HG03064 (cell line): ENCODE measurements at regions not wholly inside any gene's neighbourhood (a gene's known extent, or its start where the extent isn't known, plus 50 kb on each side); places are given as distances from the start of the nearest gene placed in this dataset.

Experiments
- ATAC-seq: cut with Tn5 transposase; IDR thresholded peaks from one replicate; pipeline ENCODE4 v1.9.1; 2021; ENCODE audit warnings: low read depth; ENCODE audit not compliant: unreplicated experiment

DNA sequence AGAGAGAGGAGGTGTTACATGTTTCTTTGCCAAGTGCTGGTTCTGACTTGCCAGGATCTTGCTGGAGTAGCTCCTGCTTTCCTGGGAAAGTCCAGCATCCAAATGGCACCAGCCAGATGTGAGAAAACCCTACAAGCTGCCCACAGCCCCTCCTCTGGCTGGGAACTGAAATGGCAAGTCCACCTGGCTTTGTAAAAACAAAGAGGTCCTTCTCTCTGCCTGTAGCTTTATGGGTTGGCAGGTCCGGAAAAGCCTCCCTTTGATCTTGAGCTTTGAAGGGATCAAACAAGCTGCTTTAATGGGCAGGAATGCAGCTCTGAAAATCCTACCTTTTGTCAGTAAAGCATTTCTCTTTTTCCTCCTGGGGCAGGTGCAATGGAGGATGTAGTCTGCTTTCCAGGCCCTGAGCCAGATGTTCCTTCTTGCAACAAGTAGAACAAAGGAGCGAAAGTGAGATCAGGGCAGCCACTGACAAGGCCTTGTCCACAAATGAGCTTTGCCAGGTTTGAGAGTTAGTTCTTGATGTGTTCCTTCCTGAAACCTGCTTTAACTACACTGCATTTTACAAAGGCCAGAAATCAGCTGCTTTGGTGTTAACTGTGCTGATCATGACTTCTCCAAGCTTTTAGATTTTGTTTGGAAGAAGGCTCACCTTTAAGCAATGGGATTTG is 456.7 kb downstream of the ZNF608 start:
- ATAC-seq = no peak

DNA sequence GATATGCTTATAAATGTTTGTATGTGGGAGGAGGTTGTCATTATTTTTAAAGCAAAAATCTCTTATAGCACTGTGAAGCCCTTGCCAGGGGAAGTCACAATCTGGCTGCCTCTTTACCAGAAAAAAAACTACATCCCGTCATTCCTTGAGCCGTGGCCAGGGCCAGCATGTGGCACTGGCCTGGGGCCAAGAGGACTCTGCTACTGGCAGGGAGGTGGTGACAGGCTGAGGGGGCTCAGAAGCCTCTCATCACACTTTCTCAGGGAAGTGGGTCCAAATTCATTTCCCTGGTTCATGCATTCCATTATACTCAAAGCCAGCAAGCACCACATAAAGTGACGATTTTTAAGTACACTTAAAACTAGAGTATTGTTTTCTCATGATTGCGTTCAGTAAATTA is 457.3 kb downstream of the ZNF608 start:
- no peak for ATAC-seq

DNA sequence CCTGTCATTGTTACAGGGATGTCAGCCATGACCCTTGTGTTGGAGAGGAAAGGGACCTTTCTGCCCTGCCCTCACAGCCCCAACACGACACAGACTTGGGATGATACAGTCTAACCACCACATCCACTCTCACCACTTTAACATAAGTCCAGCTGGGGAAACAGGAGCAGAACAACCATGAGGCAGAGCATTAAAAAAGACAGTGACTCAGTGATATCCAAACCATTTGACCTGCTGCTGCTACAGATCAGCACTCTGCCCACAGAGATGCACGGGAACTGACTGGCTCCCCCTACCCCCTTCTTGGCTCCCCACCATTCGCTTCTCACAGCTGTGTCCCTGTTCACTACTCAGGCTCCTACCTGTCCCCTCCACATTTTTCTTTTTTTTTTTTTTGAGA is 458.6 kb downstream of the ZNF608 start:
- no peak for ATAC-seq

DNA sequence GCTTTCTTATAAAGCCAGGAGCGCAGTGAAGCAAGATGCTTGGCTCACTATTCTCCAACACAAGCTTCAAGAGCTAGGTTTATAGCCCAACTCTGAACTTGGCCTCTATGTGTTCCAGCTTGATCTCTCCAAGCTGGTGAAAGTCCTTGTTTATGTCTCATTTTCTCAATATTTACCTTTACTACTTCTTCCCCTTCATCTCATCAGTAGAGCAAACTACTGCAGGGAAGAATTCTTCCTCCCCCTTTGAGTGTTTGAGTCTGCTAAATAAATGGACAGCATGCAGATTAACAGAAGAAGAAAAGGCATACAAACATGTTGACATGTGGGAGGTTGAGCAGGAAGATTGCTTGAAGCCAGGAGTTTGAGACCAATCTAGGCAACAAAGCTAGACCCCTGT is 460.7 kb downstream of the ZNF608 start:
- ATAC-seq = no peak

DNA sequence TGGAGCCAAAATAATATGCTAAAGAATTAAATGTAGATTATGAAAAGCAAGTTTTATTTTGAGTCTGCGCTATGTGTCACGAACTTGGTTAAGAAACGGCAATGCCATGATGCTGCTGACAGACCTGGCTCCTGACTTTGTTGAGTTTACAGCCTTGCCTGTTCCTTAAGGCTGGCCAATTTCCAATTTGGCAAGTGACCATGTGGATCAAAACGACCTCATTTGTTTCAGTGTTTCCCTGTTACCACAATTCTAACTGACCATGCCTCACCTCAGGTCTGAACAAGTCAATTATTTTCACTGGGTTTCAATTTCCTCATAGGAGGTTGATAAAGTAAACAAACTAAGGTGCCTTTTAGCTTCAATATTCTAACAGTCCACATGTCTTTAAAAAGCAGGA is 461.4 kb downstream of the ZNF608 start:
- no peak for ATAC-seq

DNA sequence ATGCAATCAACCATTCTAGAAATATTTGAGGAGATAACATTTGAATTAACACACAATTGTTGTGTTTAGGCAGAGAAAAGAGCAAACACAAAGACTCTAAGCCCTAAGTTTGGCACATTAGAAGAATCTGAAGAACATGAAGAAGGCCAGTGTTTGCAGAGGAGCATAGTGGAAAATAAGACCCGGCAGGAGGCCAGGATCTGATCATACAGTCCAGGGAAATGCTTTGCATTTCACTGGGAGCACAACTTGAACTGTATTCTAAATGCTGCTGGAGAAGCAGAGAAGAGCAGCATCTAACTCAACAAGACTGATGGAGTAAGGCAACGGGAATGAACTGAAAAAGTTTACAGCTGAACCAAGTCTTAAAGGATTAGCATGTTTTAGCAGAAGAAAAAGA is 463.4 kb downstream of the ZNF608 start:
- ATAC-seq = no peak

DNA sequence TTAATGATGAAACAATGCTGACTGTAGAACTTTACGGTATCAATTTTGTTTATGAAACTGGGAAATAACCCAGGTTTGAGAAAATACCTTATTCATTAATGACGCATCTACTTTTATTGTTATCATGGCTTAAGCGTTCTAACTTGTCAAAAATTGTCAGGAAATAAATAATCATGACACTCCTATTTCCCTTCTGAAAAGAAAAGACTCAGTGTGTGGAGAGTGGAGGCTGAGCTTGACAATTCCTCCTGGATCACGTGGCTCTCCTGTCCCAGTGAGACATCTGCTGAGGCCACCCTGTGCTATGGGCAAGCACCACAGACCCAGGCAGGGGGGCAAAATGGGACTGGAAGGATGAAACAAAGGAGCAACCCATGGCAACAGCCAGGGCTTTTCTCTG is 466.4 kb downstream of the ZNF608 start:
- no peak for ATAC-seq

DNA sequence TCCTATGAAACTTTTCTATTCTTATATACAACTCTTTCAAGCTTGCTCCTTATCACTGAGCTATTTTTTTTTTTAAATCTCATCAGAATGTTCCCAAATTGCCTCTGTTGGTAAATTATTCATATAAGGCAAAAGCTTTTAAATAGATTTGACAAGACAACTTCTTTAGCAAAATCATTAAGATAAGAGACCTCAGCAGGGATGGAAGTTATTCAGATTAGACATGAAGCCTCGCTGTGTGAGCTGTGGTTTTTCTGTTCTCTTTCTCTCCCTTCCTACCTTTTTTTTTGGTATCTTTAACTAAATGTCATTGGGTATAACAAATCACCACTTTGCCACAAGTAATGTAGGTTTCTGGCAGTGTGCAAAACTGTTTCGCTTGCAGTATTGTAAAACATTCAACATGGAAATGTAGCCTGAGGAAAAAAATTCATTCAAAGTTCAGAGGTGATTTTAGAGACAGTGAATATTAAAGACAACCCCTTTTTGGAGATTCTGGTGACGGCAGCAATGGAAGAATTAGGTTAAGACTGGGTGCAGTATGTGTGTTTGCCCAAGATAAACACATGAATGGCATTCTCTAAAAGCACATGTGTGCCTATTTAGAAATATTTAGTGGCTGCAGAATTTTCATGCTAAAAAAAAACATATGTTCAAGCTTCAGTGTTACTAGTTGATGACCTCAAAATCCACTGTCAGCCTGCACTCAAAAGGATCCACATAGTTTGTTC is 467.1 kb downstream of the ZNF608 start:
- ATAC-seq = no peak

DNA sequence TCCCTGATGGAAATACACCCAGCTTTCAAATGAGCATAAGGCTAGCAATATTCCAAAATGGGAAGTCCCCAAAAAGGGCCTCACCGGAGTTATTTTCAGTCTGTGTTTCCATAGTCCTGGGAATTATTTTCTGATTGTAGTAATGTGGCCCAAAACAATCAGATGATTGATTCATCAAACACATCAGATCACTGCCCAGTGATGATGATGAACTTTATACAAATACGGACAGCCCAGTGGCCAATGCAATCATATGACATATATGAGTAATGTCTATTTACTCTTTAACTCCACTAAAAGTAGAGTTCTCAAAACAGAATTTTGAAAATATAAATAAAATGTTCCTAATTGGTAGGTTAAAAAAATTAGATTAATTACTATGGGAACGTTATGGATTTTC is 467.8 kb downstream of the ZNF608 start:
- no peak for ATAC-seq

DNA sequence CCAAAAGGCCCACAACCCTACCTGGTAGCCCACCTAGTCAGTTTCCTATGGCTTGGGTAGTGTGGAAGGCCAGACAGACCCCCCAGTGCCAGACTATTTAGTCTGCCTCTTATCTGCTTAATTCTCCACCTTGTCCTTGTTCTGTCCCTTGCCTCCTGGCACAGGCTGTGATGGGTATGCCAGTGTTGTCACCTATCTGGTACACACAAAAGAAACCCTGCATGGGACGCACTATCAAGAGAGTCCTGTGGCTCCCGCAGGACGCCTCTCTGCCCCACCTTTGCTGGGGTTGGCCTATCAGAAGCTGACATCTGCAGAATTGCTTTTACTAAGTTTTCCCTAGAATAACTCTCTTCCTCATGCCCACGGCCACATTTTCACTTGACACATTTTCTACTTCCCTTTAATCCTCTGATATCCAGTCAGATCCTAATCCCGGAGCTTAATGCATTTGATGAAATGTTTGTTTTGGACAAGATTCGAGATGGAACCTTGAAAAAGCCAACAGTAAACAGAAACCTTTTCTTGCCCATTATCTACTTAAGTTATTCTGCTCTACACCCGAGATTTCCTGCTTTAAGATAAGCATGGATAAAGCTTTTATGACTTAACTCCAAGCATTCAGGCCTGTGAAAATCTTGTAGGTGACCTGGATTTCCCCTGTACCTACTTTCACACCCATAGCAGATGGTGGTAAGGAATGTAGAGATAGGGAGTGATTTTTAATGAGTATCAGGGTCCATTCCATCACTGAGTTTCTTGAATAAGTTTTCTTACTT is 468.5 kb downstream of the ZNF608 start:
- no peak for ATAC-seq

DNA sequence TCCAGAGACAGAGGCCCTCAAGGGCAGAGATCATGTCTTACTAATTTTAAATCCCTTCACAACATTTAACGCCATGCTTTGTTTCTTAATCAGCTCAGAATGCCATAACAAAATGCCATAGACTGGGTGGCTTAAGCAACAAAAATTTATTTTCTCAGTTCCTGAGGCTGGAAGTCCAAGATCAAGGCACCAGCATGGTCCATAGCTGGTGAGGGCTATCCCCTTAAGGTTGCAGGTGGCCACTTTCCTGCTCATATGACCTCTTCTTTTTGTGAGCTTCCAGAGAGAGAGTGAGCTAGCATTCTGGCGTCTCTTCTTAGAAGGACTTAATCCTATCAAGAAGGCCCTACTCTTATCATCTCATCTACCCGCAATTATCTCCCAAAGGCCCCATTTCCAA is 470.3 kb downstream of the ZNF608 start:
- ATAC-seq = no peak

DNA sequence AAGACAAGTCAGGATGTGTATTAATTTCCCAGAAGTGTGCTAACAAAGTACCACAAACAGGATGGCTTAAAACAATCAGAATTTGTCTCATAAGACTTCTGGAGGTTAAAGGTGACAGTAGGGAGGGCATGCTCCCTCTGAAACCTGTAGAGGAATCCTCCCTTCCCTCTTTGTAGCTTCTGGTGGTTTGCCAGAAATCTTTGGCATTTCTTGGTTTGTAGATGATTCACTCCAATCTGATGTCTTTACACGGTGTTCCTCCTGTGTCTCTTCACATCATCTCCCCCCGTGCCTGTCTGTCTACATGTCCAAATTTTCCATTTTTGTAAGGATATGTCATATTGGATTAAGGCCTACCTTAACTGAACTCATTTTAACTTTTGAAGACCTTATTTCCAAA is 471.5 kb downstream of the ZNF608 start:
- ATAC-seq = no peak

DNA sequence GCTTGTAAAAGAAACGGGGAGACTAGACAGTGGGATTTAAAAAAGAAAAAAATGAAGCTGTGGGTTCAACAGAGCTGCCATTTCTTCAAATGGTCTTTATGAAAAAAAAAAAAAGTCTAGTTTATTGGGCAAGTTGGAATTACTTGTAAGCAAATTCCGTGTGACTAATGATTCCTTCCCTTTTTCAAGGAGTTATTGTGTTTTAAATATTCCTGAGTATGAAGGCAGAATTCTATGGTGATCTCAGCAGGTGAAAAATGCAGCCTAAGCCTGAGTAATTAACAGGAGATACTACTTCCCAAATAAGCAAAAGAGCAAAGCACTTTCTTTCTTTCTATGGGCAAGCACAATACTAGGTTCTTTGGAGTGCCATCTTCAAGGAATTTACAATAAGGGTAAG is 481.9 kb downstream of the ZNF608 start:
- ATAC-seq = no peak

DNA sequence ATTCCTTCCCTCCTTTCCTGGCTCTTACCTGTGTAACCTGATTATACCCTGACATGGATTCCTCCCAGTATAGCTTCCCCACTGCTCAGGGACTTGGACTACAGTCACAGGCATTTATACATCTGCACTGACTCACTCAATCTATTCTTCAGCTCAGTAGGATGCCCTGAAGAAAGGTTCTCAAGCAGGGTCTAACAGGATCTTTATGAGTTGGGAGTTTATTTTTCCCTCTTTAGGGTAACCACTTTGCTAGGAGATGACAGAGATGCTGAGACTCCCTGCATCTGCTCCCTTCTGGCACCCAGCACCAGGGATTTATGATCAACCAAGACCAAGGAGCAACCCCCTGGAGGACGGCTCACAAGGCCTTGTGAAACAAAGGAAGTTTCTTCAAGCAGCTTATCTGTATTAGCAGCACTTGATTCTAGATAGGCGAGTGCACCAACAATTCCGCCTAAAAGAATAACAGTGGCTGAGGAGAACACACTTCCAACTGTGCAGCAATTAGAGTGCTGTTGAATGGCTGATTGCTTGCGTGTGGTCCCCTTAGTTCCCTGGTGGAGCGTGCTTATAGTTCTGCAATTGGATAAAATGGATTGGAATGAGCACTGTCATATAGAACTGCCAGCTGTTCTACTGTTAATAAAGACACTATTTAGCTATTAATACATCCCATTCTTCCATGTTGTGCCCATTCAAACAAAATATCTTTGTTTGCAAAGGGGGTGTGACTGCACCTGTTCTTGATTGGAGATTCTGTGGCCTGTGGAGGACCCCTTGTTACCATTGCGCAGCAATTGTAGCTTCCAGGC is 482.6 kb downstream of the ZNF608 start:
- no peak for ATAC-seq

DNA sequence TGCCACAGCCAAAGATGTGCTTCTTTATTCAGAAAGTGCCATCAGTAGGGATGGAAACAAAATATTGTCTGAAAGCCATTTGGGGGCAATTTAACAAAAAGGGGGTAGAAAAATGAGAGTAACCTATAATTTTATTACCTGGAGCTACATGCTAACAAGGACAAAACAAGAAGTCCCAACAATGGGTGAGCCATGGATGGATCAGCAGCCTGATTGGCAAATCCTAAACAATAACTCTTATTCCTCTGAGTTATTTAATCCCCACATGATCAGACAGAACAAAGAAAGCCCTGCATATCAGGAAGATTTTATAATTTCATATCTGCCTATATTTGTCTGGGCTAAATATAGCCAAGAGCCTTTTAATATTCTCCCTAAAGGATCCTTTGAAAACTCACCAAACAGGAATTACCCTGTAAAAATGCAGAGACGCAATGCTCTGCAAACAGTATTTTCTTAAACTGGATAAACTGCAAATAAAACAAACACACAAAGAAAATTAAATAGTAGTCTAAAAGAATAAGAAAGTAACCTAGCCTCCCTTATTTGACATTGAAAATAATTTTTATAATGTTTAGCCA is 483.4 kb downstream of the ZNF608 start:
- no peak for ATAC-seq

DNA sequence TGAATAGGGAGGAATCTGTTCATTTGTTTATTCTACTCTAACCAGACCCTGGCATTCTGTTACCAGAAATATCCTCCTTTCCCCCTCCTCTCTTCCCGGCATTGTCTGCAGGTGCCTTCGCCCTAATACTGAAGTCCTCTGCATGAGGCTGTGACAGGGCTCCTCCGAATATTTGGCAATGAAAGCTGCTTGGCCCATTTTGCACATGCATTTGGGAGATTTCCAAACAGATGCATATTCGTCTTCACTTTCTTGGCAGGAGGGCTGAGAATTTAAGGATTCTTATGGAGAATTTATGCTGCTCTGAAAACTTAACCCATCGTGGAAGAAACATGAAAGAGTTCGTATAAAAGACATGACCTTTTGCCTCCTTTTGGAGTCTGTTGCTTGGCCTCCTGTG is 484.0 kb downstream of the ZNF608 start:
- ATAC-seq = no peak

DNA sequence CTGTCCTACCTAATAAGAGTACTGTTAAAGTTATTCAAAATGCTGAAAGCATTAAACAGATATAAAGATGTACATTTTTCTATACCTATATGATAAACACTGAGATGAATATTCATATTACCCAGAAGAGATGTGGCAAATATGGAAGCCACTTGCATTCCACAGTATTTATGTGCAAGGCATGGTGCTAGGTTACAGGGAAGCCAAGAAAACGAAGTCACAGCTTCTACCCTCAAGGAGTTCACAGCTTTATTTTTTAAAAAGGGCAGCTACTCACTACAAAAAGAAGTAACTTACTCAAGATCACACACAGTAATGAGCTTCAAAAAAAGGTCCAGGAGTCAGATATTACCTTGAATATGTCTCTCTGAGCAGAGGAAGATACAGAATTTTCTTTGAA is 484.6 kb downstream of the ZNF608 start:
- no peak for ATAC-seq

DNA sequence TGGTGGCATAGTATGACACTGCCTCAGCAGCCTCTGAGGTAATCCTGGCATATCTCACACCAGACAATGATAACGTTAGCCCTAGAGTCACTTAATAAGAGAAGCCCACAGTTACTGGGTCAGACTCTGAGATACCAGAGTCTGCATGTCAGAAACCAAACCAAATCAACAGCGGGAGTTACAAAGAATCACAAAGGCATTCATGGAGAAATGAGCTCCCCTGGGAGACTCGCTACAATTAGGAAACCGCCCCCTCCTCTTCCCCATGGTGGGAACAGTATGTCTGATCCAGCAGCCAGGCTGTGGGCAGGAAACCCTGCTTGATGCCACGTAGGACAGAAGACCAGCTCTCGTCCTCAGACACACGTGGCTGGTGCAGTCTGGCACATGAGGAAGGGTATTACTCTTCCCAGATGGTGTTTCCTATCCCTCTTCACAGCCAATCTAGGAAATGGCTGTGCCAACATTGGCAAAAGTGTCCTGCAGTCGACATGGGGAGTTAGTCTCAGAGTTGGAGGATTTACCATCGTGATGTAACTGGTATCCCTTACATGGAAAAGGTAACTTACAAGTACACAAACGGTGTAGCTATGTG is 485.4 kb downstream of the ZNF608 start:
- ATAC-seq = no peak

DNA sequence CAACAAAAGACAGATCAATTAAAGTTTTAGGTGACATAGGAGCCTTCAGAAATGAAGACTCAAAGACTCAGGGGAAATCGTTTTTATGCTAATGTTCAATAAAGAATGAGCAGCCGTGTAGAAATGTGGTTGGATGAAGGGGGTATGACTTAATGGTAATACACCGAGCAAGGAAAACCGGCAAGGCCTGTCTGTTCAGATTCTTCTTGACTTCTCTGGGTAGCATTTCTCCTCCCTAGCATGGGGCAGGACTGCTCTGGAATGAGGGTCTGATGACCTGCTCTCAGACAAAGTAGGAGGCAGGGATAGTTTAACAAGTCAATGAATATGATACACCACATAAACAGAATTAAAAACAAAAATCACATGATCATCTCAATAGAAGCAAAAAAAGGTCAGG is 487.4 kb downstream of the ZNF608 start:
- no peak for ATAC-seq

DNA sequence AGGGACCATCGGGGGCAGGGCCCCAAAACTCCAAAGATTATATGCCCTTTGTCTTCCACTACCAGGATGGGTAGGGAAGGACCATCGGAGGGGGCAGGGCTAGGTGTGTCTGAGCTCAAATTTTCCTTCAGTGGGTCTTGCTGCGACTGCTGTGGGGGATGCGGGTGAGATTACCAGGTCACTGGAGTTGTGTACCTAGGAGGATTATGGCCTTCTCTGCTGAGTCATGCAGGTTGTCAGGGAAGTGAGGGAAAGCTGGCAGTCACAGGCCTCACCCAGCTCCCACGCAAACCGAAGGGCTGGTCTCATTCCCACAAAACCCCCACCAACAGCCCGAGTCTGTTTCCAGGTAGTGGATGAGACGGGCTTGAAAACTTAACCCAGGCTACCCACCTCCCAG is 489.4 kb downstream of the ZNF608 start:
- ATAC-seq = no peak
